GM23248 (cell line): ENCODE measurements at regions not wholly inside any gene's neighbourhood (a gene's known extent, or its start where the extent isn't known, plus 50 kb on each side); places are given as distances from the start of the nearest gene placed in this dataset.

Experiments used
- EZH2 ChIP-seq: fragments of 200-600 bp; sonication (generic); IDR thresholded peaks from 2 replicates; pipeline ENCODE4 v1.6.1; 2018; ENCODE audit warnings: antibody characterized with exemption, mild to moderate bottlenecking; ENCODE audit not compliant: insufficient read depth, poor library complexity, severe bottlenecking
- EZH2phosphoT487 ChIP-seq: fragments of 200-600 bp; sonication (generic); IDR thresholded peaks from 2 replicates; pipeline ENCODE4 v1.6.1; 2018; ENCODE audit warnings: antibody characterized with exemption, moderate library complexity, mild to moderate bottlenecking, low read depth; ENCODE audit not compliant: insufficient read depth

DNA sequence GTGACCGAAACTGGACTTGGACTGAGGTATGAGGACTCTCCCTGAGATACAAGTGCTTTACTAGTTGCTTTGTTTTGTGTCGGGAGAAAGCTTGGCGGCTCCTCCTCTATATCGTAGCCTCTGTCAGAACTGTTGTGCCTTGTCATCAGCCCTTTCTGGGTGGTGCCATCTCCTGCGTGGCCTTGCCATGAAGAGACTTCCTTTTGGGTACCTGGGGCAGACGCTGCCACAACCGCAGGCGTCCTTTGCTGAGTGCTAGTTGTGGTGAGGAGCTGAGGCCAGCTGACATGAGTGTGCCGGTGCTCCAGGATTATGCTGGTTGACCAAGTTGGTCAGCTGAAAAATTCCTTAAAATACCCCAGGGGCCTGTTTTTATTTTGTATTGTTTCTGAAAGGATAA is 124.5 kb downstream of the AKAP11 start:
- TF ChIP-seq EZH2 (no peak), EZH2phosphoT487 (no peak)
